ENCODE measurements at regions not wholly inside any gene's neighbourhood (a gene's known extent, or its start where the extent isn't known, plus 50 kb on each side); places are given as distances from the start of the nearest gene placed in this dataset.
"Not testable (repeated sequence)": the region's sequence is repeated elsewhere in the genome, so short reads cannot be mapped to it uniquely, and the experiment has no call there.

DNA sequence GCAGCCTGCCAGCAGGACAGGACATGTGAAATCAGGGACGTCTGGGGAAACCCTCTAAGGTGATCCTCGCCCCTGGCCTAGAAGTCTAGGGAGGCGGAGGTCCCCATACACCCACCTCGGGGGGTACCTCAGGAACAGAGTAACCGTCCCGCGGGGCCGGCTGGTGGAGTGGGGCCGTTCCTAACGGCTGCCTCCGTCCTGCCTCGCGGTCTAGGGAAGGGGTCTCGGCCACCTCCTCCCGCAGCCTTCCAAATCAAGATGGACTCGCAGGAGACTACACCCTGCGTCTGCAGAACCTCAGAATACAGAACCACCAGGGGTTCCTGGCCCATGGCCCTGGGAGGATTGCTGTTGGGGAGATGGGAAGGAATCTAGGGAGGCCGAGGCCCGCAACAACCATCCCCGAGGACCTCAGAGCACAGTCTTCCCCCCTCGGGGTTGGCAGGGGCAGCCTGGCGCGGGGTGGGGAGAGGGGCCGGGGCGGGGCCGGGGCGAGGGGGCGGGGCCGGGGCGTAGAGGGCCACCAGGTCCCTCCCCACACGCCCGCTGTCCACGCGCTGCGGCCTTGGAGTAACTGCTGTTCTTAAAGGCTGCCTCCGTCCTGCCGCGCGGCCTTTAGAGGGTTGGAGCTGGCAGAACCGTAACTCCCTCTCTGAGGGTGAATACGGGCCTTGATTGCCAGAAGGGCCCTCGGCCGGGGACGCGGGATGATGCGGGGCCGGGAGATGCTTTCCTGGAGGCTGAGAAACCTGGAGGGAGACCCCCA is 89.0 kb upstream of the MLN start:
- H3K9me3 Mint-ChIP-seq, result no peaks in the 10 kb centered on the region
- peaks cover 8% of the 10 kb centered on the region for H3K4me1 Mint-ChIP-seq
- no peak overlapping the region for H3K4me3 Mint-ChIP-seq
- H3K36me3 Mint-ChIP-seq, result no peaks in the 10 kb centered on the region
- TF ChIP-seq, protein P1, sequence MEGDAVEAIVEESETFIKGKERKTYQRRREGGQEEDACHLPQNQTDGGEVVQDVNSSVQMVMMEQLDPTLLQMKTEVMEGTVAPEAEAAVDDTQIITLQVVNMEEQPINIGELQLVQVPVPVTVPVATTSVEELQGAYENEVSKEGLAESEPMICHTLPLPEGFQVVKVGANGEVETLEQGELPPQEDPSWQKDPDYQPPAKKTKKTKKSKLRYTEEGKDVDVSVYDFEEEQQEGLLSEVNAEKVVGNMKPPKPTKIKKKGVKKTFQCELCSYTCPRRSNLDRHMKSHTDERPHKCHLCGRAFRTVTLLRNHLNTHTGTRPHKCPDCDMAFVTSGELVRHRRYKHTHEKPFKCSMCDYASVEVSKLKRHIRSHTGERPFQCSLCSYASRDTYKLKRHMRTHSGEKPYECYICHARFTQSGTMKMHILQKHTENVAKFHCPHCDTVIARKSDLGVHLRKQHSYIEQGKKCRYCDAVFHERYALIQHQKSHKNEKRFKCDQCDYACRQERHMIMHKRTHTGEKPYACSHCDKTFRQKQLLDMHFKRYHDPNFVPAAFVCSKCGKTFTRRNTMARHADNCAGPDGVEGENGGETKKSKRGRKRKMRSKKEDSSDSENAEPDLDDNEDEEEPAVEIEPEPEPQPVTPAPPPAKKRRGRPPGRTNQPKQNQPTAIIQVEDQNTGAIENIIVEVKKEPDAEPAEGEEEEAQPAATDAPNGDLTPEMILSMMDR (IDR thresholded peaks at IDR 0.05; ENCODE audit: unreplicated experiment), result no peak
- H3K27me3 Mint-ChIP-seq (ENCODE audit: low read depth), result peaks cover 59% of the 10 kb centered on the region
- H3K27ac Mint-ChIP-seq, result no peak overlapping the region
- DNase-seq (ENCODE audit: low spot score in 2 of 2, unreplicated experiment in 2 of 2), result no peak

DNA sequence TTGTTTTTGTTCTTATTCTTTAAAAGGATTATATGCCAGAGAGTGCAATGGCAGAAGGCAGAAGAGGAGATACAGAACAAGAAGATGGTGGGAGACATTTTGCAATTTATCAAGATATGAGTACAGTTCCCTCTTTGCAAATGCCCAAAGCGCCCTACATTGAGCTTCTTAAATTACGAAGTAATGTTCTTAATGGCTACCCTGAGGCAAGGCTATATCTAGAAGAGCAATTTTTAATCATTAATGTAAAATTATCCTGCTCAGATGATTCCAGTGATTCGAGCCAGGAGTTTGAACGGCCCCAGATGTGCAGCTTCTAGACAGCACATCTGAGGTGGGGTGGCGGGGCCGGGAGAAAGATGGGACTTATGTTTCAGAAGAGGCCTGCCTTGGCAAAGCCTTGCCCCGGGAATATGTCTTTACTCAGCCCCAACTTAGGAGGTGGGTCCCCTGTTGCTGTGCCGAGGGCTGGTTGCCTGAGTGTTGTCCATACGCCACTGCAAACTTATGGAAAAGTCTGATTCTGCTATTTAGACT is 84.9 kb upstream of the MLN start:
- H3K27ac Mint-ChIP-seq, result no peak overlapping the region
- no peak for DNase-seq (ENCODE audit: low spot score in 2 of 2, unreplicated experiment in 2 of 2)
- no peak overlapping the region for H3K4me3 Mint-ChIP-seq
- TF ChIP-seq, protein P1 (IDR thresholded peaks at IDR 0.05; ENCODE audit: unreplicated experiment), result no peak
- no peaks in the 10 kb centered on the region for H3K36me3 Mint-ChIP-seq
- H3K27me3 Mint-ChIP-seq (ENCODE audit: low read depth), result peaks cover 68% of the 10 kb centered on the region
- H3K4me1 Mint-ChIP-seq, result peaks cover 10% of the 10 kb centered on the region
- no peaks in the 10 kb centered on the region for H3K9me3 Mint-ChIP-seq

- peaks cover 68% of the 10 kb centered on the region for H3K27me3 Mint-ChIP-seq (ENCODE audit: low read depth)
- no peaks in the 10 kb centered on the region for H3K9me3 Mint-ChIP-seq
Observed at GRCh38 chr6:33888183-33888582, 84.4 kb upstream of the MLN start.

GRCh38 chr6:33886673-33887144 is 82.9 kb upstream of the MLN start:
- Mint-ChIP-seq H3K4me1 (peaks cover 10% of the 10 kb centered on the region), H3K27ac (peak overlapping the region; percentile 71), H3K9me3 (no peaks in the 10 kb centered on the region), H3K36me3 (no peaks in the 10 kb centered on the region), H3K4me3 (no peak overlapping the region), H3K27me3 (ENCODE audit: low read depth) (peaks cover 63% of the 10 kb centered on the region)
- TF ChIP-seq, protein P1 (IDR thresholded peaks at IDR 0.05; ENCODE audit: unreplicated experiment), result no peak
- DNase-seq (ENCODE audit: low spot score in 2 of 2, unreplicated experiment in 2 of 2), result no peak

More at GRCh38 chr6:33888183-33888582, 84.4 kb upstream of the MLN start:
- no peaks in the 10 kb centered on the region for H3K36me3 Mint-ChIP-seq
- DNase-seq (ENCODE audit: low spot score in 2 of 2, unreplicated experiment in 2 of 2), result no peak
- no peak overlapping the region for H3K4me3 Mint-ChIP-seq
- TF ChIP-seq, protein P1 (IDR thresholded peaks at IDR 0.05; ENCODE audit: unreplicated experiment), result no peak
- H3K4me1 Mint-ChIP-seq, result peaks cover 10% of the 10 kb centered on the region
- no peak overlapping the region for H3K27ac Mint-ChIP-seq

GRCh38 chr6:33885132-33886057 is 81.6 kb upstream of the MLN start:
- peaks cover 10% of the 10 kb centered on the region for H3K4me1 Mint-ChIP-seq

DNA sequence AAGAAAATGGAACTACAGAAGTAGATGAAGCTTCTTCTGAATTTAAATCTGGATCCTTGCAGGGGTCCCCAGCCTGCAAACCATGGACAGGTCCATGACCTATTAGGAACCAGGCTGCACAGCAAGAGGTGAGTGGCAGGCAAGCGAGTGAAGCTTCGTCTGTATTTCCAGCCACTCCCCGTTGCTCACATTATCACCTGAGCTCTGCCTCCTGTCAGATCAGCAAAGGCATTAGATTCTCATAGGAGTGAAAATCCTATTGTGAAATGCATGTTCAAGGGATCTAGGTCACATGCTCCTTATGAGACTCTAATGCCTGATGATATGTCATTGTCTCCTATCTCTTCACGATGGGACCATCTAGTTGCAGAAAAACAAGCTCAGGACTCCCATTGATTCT is 79.8 kb upstream of the MLN start:
- not testable (repeated sequence) for H3K4me3 Mint-ChIP-seq; DNase-seq (ENCODE audit: low spot score in 2 of 2, unreplicated experiment in 2 of 2); H3K27ac Mint-ChIP-seq; H3K9me3 Mint-ChIP-seq; H3K4me1 Mint-ChIP-seq; H3K36me3 Mint-ChIP-seq
- peaks cover 52% of the 10 kb centered on the region for H3K27me3 Mint-ChIP-seq (ENCODE audit: low read depth)

More at GRCh38 chr6:33885132-33886057, 81.6 kb upstream of the MLN start:
- DNase-seq (ENCODE audit: low spot score in 2 of 2, unreplicated experiment in 2 of 2), result no peak
- Mint-ChIP-seq H3K27ac (no peak overlapping the region), H3K27me3 (ENCODE audit: low read depth) (peaks cover 63% of the 10 kb centered on the region), H3K9me3 (no peaks in the 10 kb centered on the region), H3K36me3 (no peaks in the 10 kb centered on the region), H3K4me3 (no peak overlapping the region)
- TF ChIP-seq, protein P1 (IDR thresholded peaks at IDR 0.05; ENCODE audit: unreplicated experiment), result no peak
